Neural progenitor cell (in vitro differentiated cells): ENCODE measurements at regions not wholly inside any gene's neighbourhood (a gene's known extent, or its start where the extent isn't known, plus 50 kb on each side); places are given as distances from the start of the nearest gene placed in this dataset.

Source experiments
- EZH2 ChIP-seq: fragments of 200-600 bp; sonication (generic); IDR thresholded peaks from 2 replicates; pipeline ENCODE4 v1.6.1; 2017; ENCODE audit warnings: antibody characterized with exemption, mild to moderate bottlenecking, moderate library complexity
- EZH2phosphoT487 ChIP-seq: fragments of 200-600 bp; sonication (generic); IDR thresholded peaks from 2 replicates; pipeline ENCODE4 v1.6.1; 2017; ENCODE audit warnings: antibody characterized with exemption
- TF ChIP-seq, protein P1 (sequence below): fragments of 200-600 bp; sonication (generic); IDR thresholded peaks from 2 replicates; pipeline ENCODE4 v1.5.1; 2017; ENCODE audit warnings: antibody characterized with exemption, mild to moderate bottlenecking

DNA sequence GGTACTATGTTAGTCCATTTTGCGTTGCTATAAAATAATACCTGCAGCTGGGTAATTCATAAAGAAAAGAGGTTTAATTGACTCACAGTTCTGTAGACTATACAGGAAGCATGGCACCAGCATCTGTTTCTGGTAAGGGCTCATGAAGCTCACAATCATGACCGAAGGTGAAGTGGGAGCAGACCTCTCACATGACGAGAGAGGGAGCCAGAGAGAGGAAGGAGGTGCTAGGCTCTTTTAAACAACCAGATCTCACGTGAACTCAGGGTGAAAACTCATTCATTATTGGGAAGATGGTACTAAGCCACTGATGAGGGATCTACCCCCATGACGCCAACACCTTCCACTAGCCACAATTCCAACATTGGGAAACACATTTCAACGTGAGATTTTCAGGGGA lies 301.7 kb upstream of the MDFIC2 start:
- TF ChIP-seq, protein P1, sequence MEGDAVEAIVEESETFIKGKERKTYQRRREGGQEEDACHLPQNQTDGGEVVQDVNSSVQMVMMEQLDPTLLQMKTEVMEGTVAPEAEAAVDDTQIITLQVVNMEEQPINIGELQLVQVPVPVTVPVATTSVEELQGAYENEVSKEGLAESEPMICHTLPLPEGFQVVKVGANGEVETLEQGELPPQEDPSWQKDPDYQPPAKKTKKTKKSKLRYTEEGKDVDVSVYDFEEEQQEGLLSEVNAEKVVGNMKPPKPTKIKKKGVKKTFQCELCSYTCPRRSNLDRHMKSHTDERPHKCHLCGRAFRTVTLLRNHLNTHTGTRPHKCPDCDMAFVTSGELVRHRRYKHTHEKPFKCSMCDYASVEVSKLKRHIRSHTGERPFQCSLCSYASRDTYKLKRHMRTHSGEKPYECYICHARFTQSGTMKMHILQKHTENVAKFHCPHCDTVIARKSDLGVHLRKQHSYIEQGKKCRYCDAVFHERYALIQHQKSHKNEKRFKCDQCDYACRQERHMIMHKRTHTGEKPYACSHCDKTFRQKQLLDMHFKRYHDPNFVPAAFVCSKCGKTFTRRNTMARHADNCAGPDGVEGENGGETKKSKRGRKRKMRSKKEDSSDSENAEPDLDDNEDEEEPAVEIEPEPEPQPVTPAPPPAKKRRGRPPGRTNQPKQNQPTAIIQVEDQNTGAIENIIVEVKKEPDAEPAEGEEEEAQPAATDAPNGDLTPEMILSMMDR, result no peak
- TF ChIP-seq EZH2 (no peak), EZH2phosphoT487 (no peak)
